GM23338 (cell line): ENCODE measurements at regions not wholly inside any gene's neighbourhood (a gene's known extent, or its start where the extent isn't known, plus 50 kb on each side); places are given as distances from the start of the nearest gene placed in this dataset.

Source experiments
- ATAC-seq: fragments of 200-7000 bp; cut with Tn5 transposase; 3 replicates; pipeline ENCODE4 v1.9.1; 2020
- DNase-seq: peaks from one replicate; pipeline ENCODE4 v3.0.0-alpha.2; 2015; ENCODE audit warnings: low spot score
- H2AFZ ChIP-seq: fragments of 200-600 bp; sonication (generic); 2 replicates; pipeline ENCODE4 v1.8.0; 2016; ENCODE audit warnings: antibody characterized with exemption, mild to moderate bottlenecking, moderate library complexity
- H3F3A ChIP-seq: fragments of 200-600 bp; sonication (generic); replicated peaks from 2 replicates; pipeline ENCODE4 v1.8.0; 2017; ENCODE audit warnings: antibody characterized with exemption, mixed run types, low read depth
- H3K27ac ChIP-seq: fragments of 200-600 bp; sonication (generic); 2 replicates; pipeline ENCODE4 v1.6.1; 2016; ENCODE audit warnings: low read depth
- H3K27me3 ChIP-seq: fragments of 200-600 bp; sonication (generic); 2 replicates; pipeline ENCODE4 v1.8.0; 2016; ENCODE audit warnings: mild to moderate bottlenecking, mixed run types, moderate library complexity; ENCODE audit not compliant: insufficient read depth
- H3K36me3 ChIP-seq: fragments of 200-600 bp; sonication (generic); 2 replicates; pipeline ENCODE4 v1.8.0; 2016; ENCODE audit warnings: mild to moderate bottlenecking; ENCODE audit not compliant: insufficient read depth
- H3K4me1 ChIP-seq: fragments of 200-600 bp; sonication (generic); 2 replicates; pipeline ENCODE4 v1.8.0; 2016; ENCODE audit warnings: mild to moderate bottlenecking, moderate library complexity; ENCODE audit not compliant: insufficient read depth
- H3K4me2 ChIP-seq: fragments of 200-600 bp; sonication (generic); 2 replicates; pipeline ENCODE4 v1.7.1; 2017; ENCODE audit warnings: mixed run types
- H3K4me3 ChIP-seq: fragments of 200-600 bp; sonication (generic); 2 replicates; pipeline ENCODE4 v1.6.1; 2016; ENCODE audit warnings: mixed run types
- H3K79me2 ChIP-seq: fragments of 200-600 bp; sonication (generic); replicated peaks from 2 replicates; pipeline ENCODE4 v1.8.0; 2017; ENCODE audit warnings: mild to moderate bottlenecking; ENCODE audit not compliant: insufficient read depth
- H3K9me2 ChIP-seq: fragments of 200-600 bp; sonication (generic); 2 replicates; pipeline ENCODE4 v1.8.0; 2017; ENCODE audit not compliant: insufficient read depth
- H4K20me1 ChIP-seq: fragments of 200-600 bp; sonication (generic); replicated peaks from 2 replicates; pipeline ENCODE4 v1.8.0; 2017; ENCODE audit warnings: mild to moderate bottlenecking; ENCODE audit not compliant: insufficient read depth
- H3K27ac Mint-ChIP-seq: 2 replicates; pipeline ENCODE4 v1.8.0; 2020; ENCODE audit warnings: inconsistent platforms, mild to moderate bottlenecking, moderate library complexity, mixed read lengths
- H3K27me3 Mint-ChIP-seq: 3 replicates; pipeline ENCODE4 v1.8.0; 2022; ENCODE audit warnings: low read depth, mild to moderate bottlenecking, moderate library complexity, mixed read lengths, inconsistent platforms; ENCODE audit not compliant: insufficient read depth, poor library complexity
- H3K36me3 Mint-ChIP-seq: 3 replicates; pipeline ENCODE4 v1.8.0; 2021; ENCODE audit warnings: low read depth, mild to moderate bottlenecking, inconsistent platforms, moderate library complexity, mixed read lengths
- H3K4me1 Mint-ChIP-seq: 3 replicates; pipeline ENCODE4 v1.8.0; 2020; ENCODE audit warnings: mild to moderate bottlenecking, inconsistent platforms, mixed read lengths
- H3K4me3 Mint-ChIP-seq: 3 replicates; pipeline ENCODE4 v1.8.0; 2021; ENCODE audit warnings: moderate library complexity, mild to moderate bottlenecking, inconsistent platforms, mixed read lengths
- H3K9me3 Mint-ChIP-seq: 3 replicates; pipeline ENCODE4 v1.8.0; 2020; ENCODE audit warnings: moderate library complexity, mild to moderate bottlenecking, inconsistent platforms, mixed read lengths
- CREB1 ChIP-seq: fragments of 250-450 bp; sonication (Bioruptor Pico); IDR thresholded peaks from 2 replicates; pipeline ENCODE4 v1.5.0; 2020; ENCODE audit warnings: low read depth, mild to moderate bottlenecking, moderate library complexity
- NANOG ChIP-seq: IDR thresholded peaks from 2 replicates; pipeline ENCODE4 v1.6.1; 2016; ENCODE audit warnings: antibody characterized with exemption, borderline replicate concordance
- POLR2AphosphoS5 ChIP-seq: IDR thresholded peaks from 2 replicates; pipeline ENCODE4 v1.6.1; 2016; ENCODE audit warnings: antibody characterized with exemption, low read depth
- STAT1 ChIP-seq: IDR thresholded peaks from one replicate; pipeline ENCODE4 v1.6.1; 2016; ENCODE audit warnings: antibody characterized with exemption; ENCODE audit not compliant: unreplicated experiment
- ZNF331 ChIP-seq: fragments of 250-450 bp; sonication (Bioruptor Pico); IDR thresholded peaks from 2 replicates; pipeline ENCODE4 v1.5.0; 2020; ENCODE audit warnings: low read depth, mild to moderate bottlenecking, moderate library complexity
- TF ChIP-seq, protein P1 (sequence below), 2 experiments: fragments of 200-600 bp in 1 of 2; sonication (generic) in 1 of 2; conservative IDR thresholded peaks; 2 replicates each; pipeline versions ENCODE4 v1.5.1 to v1.6.1; 2016 to 2017; ENCODE audit warnings: antibody characterized with exemption in 2 of 2, low read depth in 2 of 2, mild to moderate bottlenecking in 2 of 2, moderate library complexity in 1 of 2
- TF ChIP-seq, protein P2 (sequence below): fragments of 250-450 bp; sonication (Bioruptor Pico); IDR thresholded peaks from 2 replicates; pipeline ENCODE4 v1.5.0; 2020; ENCODE audit warnings: mild to moderate bottlenecking, moderate library complexity
- TF ChIP-seq, protein P3 (sequence below): IDR thresholded peaks from 2 replicates; pipeline ENCODE4 v1.6.1; 2016; ENCODE audit warnings: antibody characterized with exemption

DNA sequence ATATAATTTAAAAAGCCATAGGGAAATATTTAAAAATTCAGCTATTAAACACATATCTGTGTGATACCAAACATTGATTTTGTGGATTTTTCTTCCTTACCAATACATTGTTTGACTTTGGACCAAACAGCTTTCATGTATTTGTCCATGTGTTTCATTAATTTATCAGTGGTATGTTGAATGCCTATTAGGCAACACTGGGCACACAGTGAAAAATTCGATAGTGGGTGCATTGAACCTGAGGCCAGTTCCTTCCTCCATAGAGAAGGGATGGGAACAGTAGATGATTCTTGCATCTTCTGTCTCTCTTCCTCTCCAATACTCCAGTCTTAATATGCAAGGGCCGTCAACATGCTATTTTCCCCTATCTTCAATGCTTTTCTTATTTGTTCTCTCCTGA is 110.2 kb upstream of the NR3C1 start:
- H3K27ac Mint-ChIP-seq = no peak overlapping the region
- H4K20me1 ChIP-seq = no peaks in the 10 kb centered on the region
- H3K4me1 Mint-ChIP-seq = no peaks in the 10 kb centered on the region
- H3K36me3 ChIP-seq = no peaks in the 10 kb centered on the region
- no peaks in the 10 kb centered on the region for H3K9me3 Mint-ChIP-seq
- TF ChIP-seq, protein P1, sequence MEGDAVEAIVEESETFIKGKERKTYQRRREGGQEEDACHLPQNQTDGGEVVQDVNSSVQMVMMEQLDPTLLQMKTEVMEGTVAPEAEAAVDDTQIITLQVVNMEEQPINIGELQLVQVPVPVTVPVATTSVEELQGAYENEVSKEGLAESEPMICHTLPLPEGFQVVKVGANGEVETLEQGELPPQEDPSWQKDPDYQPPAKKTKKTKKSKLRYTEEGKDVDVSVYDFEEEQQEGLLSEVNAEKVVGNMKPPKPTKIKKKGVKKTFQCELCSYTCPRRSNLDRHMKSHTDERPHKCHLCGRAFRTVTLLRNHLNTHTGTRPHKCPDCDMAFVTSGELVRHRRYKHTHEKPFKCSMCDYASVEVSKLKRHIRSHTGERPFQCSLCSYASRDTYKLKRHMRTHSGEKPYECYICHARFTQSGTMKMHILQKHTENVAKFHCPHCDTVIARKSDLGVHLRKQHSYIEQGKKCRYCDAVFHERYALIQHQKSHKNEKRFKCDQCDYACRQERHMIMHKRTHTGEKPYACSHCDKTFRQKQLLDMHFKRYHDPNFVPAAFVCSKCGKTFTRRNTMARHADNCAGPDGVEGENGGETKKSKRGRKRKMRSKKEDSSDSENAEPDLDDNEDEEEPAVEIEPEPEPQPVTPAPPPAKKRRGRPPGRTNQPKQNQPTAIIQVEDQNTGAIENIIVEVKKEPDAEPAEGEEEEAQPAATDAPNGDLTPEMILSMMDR (conservative IDR thresholded peaks at IDR 0.05; ENCODE audit: low read depth in 2 of 2) = no peak
- H3K4me3 ChIP-seq = no peak overlapping the region
- H3K4me3 Mint-ChIP-seq = no peak overlapping the region
- H3K36me3 Mint-ChIP-seq = no peaks in the 10 kb centered on the region
- no peaks in the 10 kb centered on the region for H3K27me3 Mint-ChIP-seq
- H3K9me2 ChIP-seq = no peaks in the 10 kb centered on the region
- no peaks in the 10 kb centered on the region for H3K79me2 ChIP-seq
- H3K27me3 ChIP-seq = no peaks in the 10 kb centered on the region
- ATAC-seq (no peak), DNase-seq (no peak)
- H3K27ac ChIP-seq = no peak overlapping the region
- H3K4me2 ChIP-seq = no peak overlapping the region
- H3F3A ChIP-seq = no peaks in the 10 kb centered on the region
- no peaks in the 10 kb centered on the region for H3K4me1 ChIP-seq
- no peak overlapping the region for H2AFZ ChIP-seq

- Mint-ChIP-seq H3K4me1 (no peaks in the 10 kb centered on the region), H3K27ac (no peak overlapping the region), H3K9me3 (no peaks in the 10 kb centered on the region), H3K4me3 (no peak overlapping the region), H3K36me3 (no peaks in the 10 kb centered on the region), H3K27me3 (no peaks in the 10 kb centered on the region)
- Histone ChIP-seq H4K20me1 (no peaks in the 10 kb centered on the region), H3K4me2 (no peak overlapping the region), H3K36me3 (no peaks in the 10 kb centered on the region), H3K4me3 (no peak overlapping the region), H2AFZ (no peak overlapping the region), H3K27me3 (no peaks in the 10 kb centered on the region), H3K27ac (no peak overlapping the region), H3F3A (no peaks in the 10 kb centered on the region), H3K9me2 (no peaks in the 10 kb centered on the region), H3K79me2 (no peaks in the 10 kb centered on the region), H3K4me1 (no peaks in the 10 kb centered on the region)
- TF ChIP-seq STAT1 (no peak), POLR2AphosphoS5 (no peak), ZNF331 (no peak), NANOG (no peak), CREB1 (no peak)
- TF ChIP-seq, protein P2, sequence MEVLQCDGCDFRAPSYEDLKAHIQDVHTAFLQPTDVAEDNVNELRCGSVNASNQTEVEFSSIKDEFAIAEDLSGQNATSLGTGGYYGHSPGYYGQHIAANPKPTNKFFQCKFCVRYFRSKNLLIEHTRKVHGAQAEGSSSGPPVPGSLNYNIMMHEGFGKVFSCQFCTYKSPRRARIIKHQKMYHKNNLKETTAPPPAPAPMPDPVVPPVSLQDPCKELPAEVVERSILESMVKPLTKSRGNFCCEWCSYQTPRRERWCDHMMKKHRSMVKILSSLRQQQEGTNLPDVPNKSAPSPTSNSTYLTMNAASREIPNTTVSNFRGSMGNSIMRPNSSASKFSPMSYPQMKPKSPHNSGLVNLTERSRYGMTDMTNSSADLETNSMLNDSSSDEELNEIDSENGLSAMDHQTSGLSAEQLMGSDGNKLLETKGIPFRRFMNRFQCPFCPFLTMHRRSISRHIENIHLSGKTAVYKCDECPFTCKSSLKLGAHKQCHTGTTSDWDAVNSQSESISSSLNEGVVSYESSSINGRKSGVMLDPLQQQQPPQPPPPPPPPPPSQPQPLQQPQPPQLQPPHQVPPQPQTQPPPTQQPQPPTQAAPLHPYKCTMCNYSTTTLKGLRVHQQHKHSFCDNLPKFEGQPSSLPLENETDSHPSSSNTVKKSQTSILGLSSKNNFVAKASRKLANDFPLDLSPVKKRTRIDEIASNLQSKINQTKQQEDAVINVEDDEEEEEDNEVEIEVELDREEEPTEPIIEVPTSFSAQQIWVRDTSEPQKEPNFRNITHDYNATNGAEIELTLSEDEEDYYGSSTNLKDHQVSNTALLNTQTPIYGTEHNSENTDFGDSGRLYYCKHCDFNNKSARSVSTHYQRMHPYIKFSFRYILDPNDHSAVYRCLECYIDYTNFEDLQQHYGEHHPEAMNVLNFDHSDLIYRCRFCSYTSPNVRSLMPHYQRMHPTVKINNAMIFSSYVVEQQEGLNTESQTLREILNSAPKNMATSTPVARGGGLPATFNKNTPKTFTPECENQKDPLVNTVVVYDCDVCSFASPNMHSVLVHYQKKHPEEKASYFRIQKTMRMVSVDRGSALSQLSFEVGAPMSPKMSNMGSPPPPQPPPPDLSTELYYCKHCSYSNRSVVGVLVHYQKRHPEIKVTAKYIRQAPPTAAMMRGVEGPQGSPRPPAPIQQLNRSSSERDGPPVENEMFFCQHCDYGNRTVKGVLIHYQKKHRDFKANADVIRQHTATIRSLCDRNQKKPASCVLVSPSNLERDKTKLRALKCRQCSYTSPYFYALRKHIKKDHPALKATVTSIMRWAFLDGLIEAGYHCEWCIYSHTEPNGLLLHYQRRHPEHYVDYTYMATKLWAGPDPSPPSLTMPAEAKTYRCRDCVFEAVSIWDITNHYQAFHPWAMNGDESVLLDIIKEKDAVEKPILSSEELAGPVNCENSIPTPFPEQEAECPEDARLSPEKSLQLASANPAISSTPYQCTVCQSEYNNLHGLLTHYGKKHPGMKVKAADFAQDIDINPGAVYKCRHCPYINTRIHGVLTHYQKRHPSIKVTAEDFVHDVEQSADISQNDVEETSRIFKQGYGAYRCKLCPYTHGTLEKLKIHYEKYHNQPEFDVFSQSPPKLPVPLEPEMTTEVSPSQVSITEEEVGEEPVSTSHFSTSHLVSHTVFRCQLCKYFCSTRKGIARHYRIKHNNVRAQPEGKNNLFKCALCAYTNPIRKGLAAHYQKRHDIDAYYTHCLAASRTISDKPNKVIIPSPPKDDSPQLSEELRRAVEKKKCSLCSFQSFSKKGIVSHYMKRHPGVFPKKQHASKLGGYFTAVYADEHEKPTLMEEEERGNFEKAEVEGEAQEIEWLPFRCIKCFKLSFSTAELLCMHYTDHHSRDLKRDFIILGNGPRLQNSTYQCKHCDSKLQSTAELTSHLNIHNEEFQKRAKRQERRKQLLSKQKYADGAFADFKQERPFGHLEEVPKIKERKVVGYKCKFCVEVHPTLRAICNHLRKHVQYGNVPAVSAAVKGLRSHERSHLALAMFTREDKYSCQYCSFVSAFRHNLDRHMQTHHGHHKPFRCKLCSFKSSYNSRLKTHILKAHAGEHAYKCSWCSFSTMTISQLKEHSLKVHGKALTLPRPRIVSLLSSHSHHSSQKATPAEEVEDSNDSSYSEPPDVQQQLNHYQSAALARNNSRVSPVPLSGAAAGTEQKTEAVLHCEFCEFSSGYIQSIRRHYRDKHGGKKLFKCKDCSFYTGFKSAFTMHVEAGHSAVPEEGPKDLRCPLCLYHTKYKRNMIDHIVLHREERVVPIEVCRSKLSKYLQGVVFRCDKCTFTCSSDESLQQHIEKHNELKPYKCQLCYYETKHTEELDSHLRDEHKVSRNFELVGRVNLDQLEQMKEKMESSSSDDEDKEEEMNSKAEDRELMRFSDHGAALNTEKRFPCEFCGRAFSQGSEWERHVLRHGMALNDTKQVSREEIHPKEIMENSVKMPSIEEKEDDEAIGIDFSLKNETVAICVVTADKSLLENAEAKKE (CRISPR knock-in tag) = no peak
- TF ChIP-seq, protein P3, sequence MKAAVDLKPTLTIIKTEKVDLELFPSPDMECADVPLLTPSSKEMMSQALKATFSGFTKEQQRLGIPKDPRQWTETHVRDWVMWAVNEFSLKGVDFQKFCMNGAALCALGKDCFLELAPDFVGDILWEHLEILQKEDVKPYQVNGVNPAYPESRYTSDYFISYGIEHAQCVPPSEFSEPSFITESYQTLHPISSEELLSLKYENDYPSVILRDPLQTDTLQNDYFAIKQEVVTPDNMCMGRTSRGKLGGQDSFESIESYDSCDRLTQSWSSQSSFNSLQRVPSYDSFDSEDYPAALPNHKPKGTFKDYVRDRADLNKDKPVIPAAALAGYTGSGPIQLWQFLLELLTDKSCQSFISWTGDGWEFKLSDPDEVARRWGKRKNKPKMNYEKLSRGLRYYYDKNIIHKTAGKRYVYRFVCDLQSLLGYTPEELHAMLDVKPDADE = no peak
- no peak for DNase-seq
- ATAC-seq = no peak
Measured at GRCh38 chr5:143511736-143512135, 108.2 kb upstream of the NR3C1 start.
